Fibroblast of lung (primary cell): ENCODE measurements at regions not wholly inside any gene's neighbourhood (a gene's known extent, or its start where the extent isn't known, plus 50 kb on each side); places are given as distances from the start of the nearest gene placed in this dataset.

Experiments used
- CTCF ChIP-seq, 2 donors: IDR thresholded peaks in 1 of 2; conservative IDR thresholded peaks in 1 of 2; 1 replicate in 1 of 2; 2 replicates in 1 of 2; pipeline ENCODE4 v1.5.1; 2011 to 2012; ENCODE audit warnings: low read length in 2 of 2, control low read depth in 1 of 2, inconsistent platforms in 1 of 2, low read depth in 1 of 2, mild to moderate bottlenecking in 1 of 2
- EZH2 ChIP-seq: IDR thresholded peaks from 2 replicates; pipeline ENCODE4 v1.5.1; 2012; ENCODE audit warnings: low read length, control low read depth, mild to moderate bottlenecking; ENCODE audit errors: missing control alignments

GRCh38 chr12:111107392-111108178, 187.2 kb upstream of the MYL2 start:
- TF ChIP-seq CTCF (conservative IDR thresholded peaks at IDR 0.05 in 1 of 2, IDR thresholded peaks at IDR 0.05 in 1 of 2; ENCODE audit: low read depth in 1 of 2, low read length in 2 of 2) = no peak
- TF ChIP-seq EZH2 = no peak
